ENCODE measurements at regions not wholly inside any gene's neighbourhood (a gene's known extent, or its start where the extent isn't known, plus 50 kb on each side); places are given as distances from the start of the nearest gene placed in this dataset.

GRCh38 chr22:47323518-47323917 lies 561.1 kb downstream of the TBC1D22A start:
- ATAC-seq (replicated peaks in 1 of 4), result no peak

GRCh38 chr22:47322854-47323253 lies 560.4 kb downstream of the TBC1D22A start:
- no peak overlapping the region for H3K27ac ChIP-seq (ENCODE audit: low read length)
- 76% methylated on average over 7 of the region's 7 CpGs for WGBS (ENCODE audit: insufficient coverage)
- DNase-seq (no peak), ATAC-seq (replicated peaks in 1 of 4) (no peak)
- POLR2A ChIA-PET, result no interaction called here
- Mint-ChIP-seq H3K4me1 (no peaks in the 10 kb centered on the region), H3K27ac (no peak overlapping the region), H3K27me3 (peaks cover 12 to 19% of the 10 kb centered on the region in 2 donors), H3K9me3 (peaks cover 0 to 5% (median 0%) of the 10 kb centered on the region in 3 donors), H3K4me3 (no peak overlapping the region), H3K36me3 (no peaks in the 10 kb centered on the region)
- H3K4me3 ChIP-seq (ENCODE audit: control insufficient read depth in 1 of 2, extremely low read depth in 1 of 2, low read length in 1 of 2), result no peak overlapping the region
- H3K36me3 ChIP-seq (ENCODE audit: control insufficient read depth in 2 of 2, extremely low read depth in 1 of 2, insufficient read depth in 1 of 2, low read length in 1 of 2), result no peaks in the 10 kb centered on the region
- CTCF ChIA-PET, result no interaction called here
- H3K9me3 ChIP-seq, result no peaks in the 10 kb centered on the region
- peaks cover 0 to 26% of the 10 kb centered on the region in 2 experiments for H3K27me3 ChIP-seq (replicated peaks in 1 of 2; ENCODE audit: control insufficient read depth in 2 of 2, extremely low read depth in 1 of 2, insufficient read depth in 2 of 2, low read length in 1 of 2)
- no peaks in the 10 kb centered on the region for H3K4me1 ChIP-seq (ENCODE audit: control insufficient read depth in 1 of 2, extremely low read depth in 1 of 2, insufficient read depth in 2 of 2, low read length in 2 of 2)

More at GRCh38 chr22:47323518-47323917, 561.1 kb downstream of the TBC1D22A start:
- no peaks in the 10 kb centered on the region for H3K9me3 ChIP-seq
- no peaks in the 10 kb centered on the region for H3K36me3 ChIP-seq (ENCODE audit: control insufficient read depth in 2 of 2, extremely low read depth in 1 of 2, insufficient read depth in 1 of 2, low read length in 1 of 2)
- H3K4me1 ChIP-seq (ENCODE audit: control insufficient read depth in 1 of 2, extremely low read depth in 1 of 2, insufficient read depth in 2 of 2, low read length in 2 of 2), result no peaks in the 10 kb centered on the region
- WGBS (ENCODE audit: insufficient coverage), result 82% methylated on average over 3 of the region's 6 CpGs
- H3K27me3 ChIP-seq (replicated peaks in 1 of 2; ENCODE audit: control insufficient read depth in 2 of 2, extremely low read depth in 1 of 2, insufficient read depth in 2 of 2, low read length in 1 of 2), result peaks cover 0 to 25% of the 10 kb centered on the region in 2 experiments
- CTCF ChIA-PET, result no interaction called here
- no peak overlapping the region for H3K27ac Mint-ChIP-seq
- H3K27me3 Mint-ChIP-seq, result peaks cover 10 to 13% of the 10 kb centered on the region in 2 donors
- H3K4me1 Mint-ChIP-seq, result no peaks in the 10 kb centered on the region
- no peak overlapping the region for H3K4me3 Mint-ChIP-seq
- no peaks in the 10 kb centered on the region for H3K36me3 Mint-ChIP-seq
- H3K4me3 ChIP-seq (ENCODE audit: control insufficient read depth in 1 of 2, extremely low read depth in 1 of 2, low read length in 1 of 2), result no peak overlapping the region
- peaks cover 0 to 5% (median 0%) of the 10 kb centered on the region in 3 donors for H3K9me3 Mint-ChIP-seq
- DNase-seq, result no peak
- POLR2A ChIA-PET, result no interaction called here
- no peak overlapping the region for H3K27ac ChIP-seq (ENCODE audit: low read length)

GRCh38 chr22:47320560-47320959 lies 558.1 kb downstream of the TBC1D22A start:
- WGBS (ENCODE audit: insufficient coverage), result no CpG with 5 or more reads among the region's 1 CpG
- Histone ChIP-seq H3K4me3 (ENCODE audit: control insufficient read depth in 1 of 2, extremely low read depth in 1 of 2, low read length in 1 of 2) (no peak overlapping the region), H3K27me3 (replicated peaks in 1 of 2; ENCODE audit: control insufficient read depth in 2 of 2, extremely low read depth in 1 of 2, insufficient read depth in 2 of 2, low read length in 1 of 2) (peaks cover 0 to 31% of the 10 kb centered on the region in 2 experiments), H3K9me3 (no peaks in the 10 kb centered on the region), H3K4me1 (ENCODE audit: control insufficient read depth in 1 of 2, extremely low read depth in 1 of 2, insufficient read depth in 2 of 2, low read length in 2 of 2) (no peaks in the 10 kb centered on the region), H3K27ac (ENCODE audit: low read length) (no peak overlapping the region), H3K36me3 (ENCODE audit: control insufficient read depth in 2 of 2, extremely low read depth in 1 of 2, insufficient read depth in 1 of 2, low read length in 1 of 2) (no peaks in the 10 kb centered on the region)
- Mint-ChIP-seq H3K27me3 (peaks cover 22 to 23% of the 10 kb centered on the region in 2 donors), H3K36me3 (no peaks in the 10 kb centered on the region), H3K27ac (no peak overlapping the region), H3K9me3 (peaks cover 0 to 5% (median 0%) of the 10 kb centered on the region in 3 donors), H3K4me3 (no peak overlapping the region), H3K4me1 (no peaks in the 10 kb centered on the region)
- DNase-seq, result no peak
- POLR2A ChIA-PET, result interaction anchor here in 1 of 2 donors (0.6 kb wide), 1 partner anchor 549 kb away, joined by 3 read pairs; no protein-coding TSS in a partner anchor
- ATAC-seq (replicated peaks in 1 of 4), result no peak
- CTCF ChIA-PET, result no interaction called here

GRCh38 chr22:47318041-47318737 lies 555.7 kb downstream of the TBC1D22A start:
- H3K4me3 Mint-ChIP-seq, result no peak overlapping the region
- peaks cover 0 to 24% of the 10 kb centered on the region in 2 experiments for H3K27me3 ChIP-seq (replicated peaks in 1 of 2; ENCODE audit: control insufficient read depth in 2 of 2, extremely low read depth in 1 of 2, insufficient read depth in 2 of 2, low read length in 1 of 2)
- ChIA-PET CTCF (no interaction called here), POLR2A (no interaction called here)
- WGBS (ENCODE audit: insufficient coverage), result 66% methylated on average over 5 of the region's 9 CpGs
- H3K4me1 Mint-ChIP-seq, result no peaks in the 10 kb centered on the region
- no peak for DNase-seq
- H3K4me3 ChIP-seq (ENCODE audit: control insufficient read depth in 1 of 2, extremely low read depth in 1 of 2, low read length in 1 of 2), result no peak overlapping the region
- H3K9me3 Mint-ChIP-seq, result peaks cover 0 to 9% (median 5%) of the 10 kb centered on the region in 3 donors
- H3K9me3 ChIP-seq, result no peaks in the 10 kb centered on the region
- H3K4me1 ChIP-seq (ENCODE audit: control insufficient read depth in 1 of 2, extremely low read depth in 1 of 2, insufficient read depth in 2 of 2, low read length in 2 of 2), result no peaks in the 10 kb centered on the region
- ATAC-seq (replicated peaks in 1 of 4), result no peak
- peaks cover 23 to 25% of the 10 kb centered on the region in 2 donors for H3K27me3 Mint-ChIP-seq
- H3K36me3 ChIP-seq (ENCODE audit: control insufficient read depth in 2 of 2, extremely low read depth in 1 of 2, insufficient read depth in 1 of 2, low read length in 1 of 2), result no peaks in the 10 kb centered on the region
- H3K27ac Mint-ChIP-seq, result no peak overlapping the region
- no peaks in the 10 kb centered on the region for H3K36me3 Mint-ChIP-seq
- no peak overlapping the region for H3K27ac ChIP-seq (ENCODE audit: low read length)

GRCh38 chr22:47315862-47316419 lies 553.5 kb downstream of the TBC1D22A start:
- H3K4me3 ChIP-seq (ENCODE audit: control insufficient read depth in 1 of 2, extremely low read depth in 1 of 2, low read length in 1 of 2), result no peak overlapping the region
- H3K4me1 ChIP-seq (ENCODE audit: control insufficient read depth in 1 of 2, extremely low read depth in 1 of 2, insufficient read depth in 2 of 2, low read length in 2 of 2), result no peaks in the 10 kb centered on the region
- DNase-seq (no peak), ATAC-seq (replicated peaks in 1 of 4) (no peak)
- H3K27me3 ChIP-seq (replicated peaks in 1 of 2; ENCODE audit: control insufficient read depth in 2 of 2, extremely low read depth in 1 of 2, insufficient read depth in 2 of 2, low read length in 1 of 2), result peaks cover 0 to 20% of the 10 kb centered on the region in 2 experiments
- no peak overlapping the region for H3K27ac Mint-ChIP-seq
- CTCF ChIA-PET, result no interaction called here
- H3K4me3 Mint-ChIP-seq, result no peak overlapping the region
- WGBS (ENCODE audit: insufficient coverage), result no CpG with 5 or more reads among the region's 7 CpGs
- no peaks in the 10 kb centered on the region for H3K4me1 Mint-ChIP-seq
- H3K9me3 Mint-ChIP-seq, result peaks cover 0 to 15% (median 3%) of the 10 kb centered on the region in 3 donors
- POLR2A ChIA-PET, result no interaction called here
- peaks cover 20 to 25% of the 10 kb centered on the region in 2 donors for H3K27me3 Mint-ChIP-seq
- H3K9me3 ChIP-seq, result no peaks in the 10 kb centered on the region
- no peaks in the 10 kb centered on the region for H3K36me3 Mint-ChIP-seq
- no peaks in the 10 kb centered on the region for H3K36me3 ChIP-seq (ENCODE audit: control insufficient read depth in 2 of 2, extremely low read depth in 1 of 2, insufficient read depth in 1 of 2, low read length in 1 of 2)
- no peak overlapping the region for H3K27ac ChIP-seq (ENCODE audit: low read length)

DNA sequence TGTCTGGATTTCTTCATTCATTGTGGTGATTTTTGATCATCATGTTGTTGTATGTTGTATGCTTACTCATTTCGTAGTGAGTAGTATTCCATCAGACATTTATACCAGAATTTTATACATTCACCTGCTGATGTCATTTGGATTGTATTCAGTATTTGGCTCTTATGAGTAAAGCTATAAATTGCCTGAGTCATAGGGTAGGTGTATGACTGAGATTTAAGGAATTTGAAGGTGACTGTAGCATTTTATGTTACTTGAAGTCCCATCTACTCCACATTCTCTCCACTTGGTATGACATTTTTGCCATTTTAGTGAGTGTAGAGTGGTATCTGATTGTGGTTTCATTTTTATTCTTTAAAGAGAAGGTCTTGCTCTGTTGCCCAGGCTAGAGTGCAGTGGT lies 548.2 kb downstream of the TBC1D22A start:
- Mint-ChIP-seq H3K9me3 (peaks cover 0 to 23% (median 3%) of the 10 kb centered on the region in 3 donors), H3K4me1 (no peaks in the 10 kb centered on the region), H3K4me3 (no peak overlapping the region), H3K27me3 (peaks cover 5 to 7% of the 10 kb centered on the region in 2 donors), H3K36me3 (no peaks in the 10 kb centered on the region), H3K27ac (no peak overlapping the region)
- Histone ChIP-seq H3K36me3 (ENCODE audit: control insufficient read depth in 2 of 2, extremely low read depth in 1 of 2, insufficient read depth in 1 of 2, low read length in 1 of 2) (no peaks in the 10 kb centered on the region), H3K4me1 (ENCODE audit: control insufficient read depth in 1 of 2, extremely low read depth in 1 of 2, insufficient read depth in 2 of 2, low read length in 2 of 2) (no peaks in the 10 kb centered on the region), H3K27me3 (replicated peaks in 1 of 2; ENCODE audit: control insufficient read depth in 2 of 2, extremely low read depth in 1 of 2, insufficient read depth in 2 of 2, low read length in 1 of 2) (peaks cover 0 to 3% of the 10 kb centered on the region in 2 experiments), H3K9me3 (no peaks in the 10 kb centered on the region), H3K4me3 (ENCODE audit: control insufficient read depth in 1 of 2, extremely low read depth in 1 of 2, low read length in 1 of 2) (no peak overlapping the region), H3K27ac (ENCODE audit: low read length) (no peak overlapping the region)
- ATAC-seq (replicated peaks in 1 of 4) (no peak), DNase-seq (no peak)
- ChIA-PET POLR2A (no interaction called here), CTCF (no interaction called here)
- no CpG with 5 or more reads among the region's 1 CpG for whole genome bisulfite sequencing (ENCODE audit: insufficient coverage)

All from T-cell (primary cell).